NCI-H510A treated with DMSO at 0.1 percent for 48 hours (cell line): ENCODE measurements at regions not wholly inside any gene's neighbourhood (a gene's known extent, or its start where the extent isn't known, plus 50 kb on each side); places are given as distances from the start of the nearest gene placed in this dataset.

ENCODE experiments used
- DNase-seq: peaks from one replicate; lab custom pipeline; 2025; lab: John Stamatoyannopoulos, UW

GRCh38 chr3:30167541-30168011, 438.8 kb upstream of the TGFBR2 start:
- DNase-seq = no peak

- DNase-seq = no peak
These were observed 436.9 kb upstream of the TGFBR2 start for GRCh38 chr3:30169487-30169886.

GRCh38 chr3:30170681-30171438, 435.5 kb upstream of the TGFBR2 start:
- DNase-seq = no peak

- DNase-seq = no peak
These were observed 432.0 kb upstream of the TGFBR2 start for GRCh38 chr3:30174357-30174756.

- DNase-seq = no peak
These were observed 425.9 kb upstream of the TGFBR2 start for GRCh38 chr3:30180310-30181177.

GRCh38 chr3:30181178-30181465, 425.3 kb upstream of the TGFBR2 start:
- DNase-seq = no peak

GRCh38 chr3:30181581-30181980, 424.8 kb upstream of the TGFBR2 start:
- no peak for DNase-seq

- no peak for DNase-seq
These were observed 423.0 kb upstream of the TGFBR2 start for GRCh38 chr3:30183421-30183820.

GRCh38 chr3:30184091-30184810, 422.1 kb upstream of the TGFBR2 start:
- DNase-seq = no peak

- DNase-seq = no peak
These were observed 420.5 kb upstream of the TGFBR2 start for GRCh38 chr3:30185872-30186271.

GRCh38 chr3:30186741-30187219, 419.6 kb upstream of the TGFBR2 start:
- DNase-seq = no peak

- DNase-seq = no peak
These were observed 419.0 kb upstream of the TGFBR2 start for GRCh38 chr3:30187366-30187765.

GRCh38 chr3:30188713-30189112, 417.7 kb upstream of the TGFBR2 start:
- DNase-seq = no peak

GRCh38 chr3:30189900-30190299, 416.5 kb upstream of the TGFBR2 start:
- no peak for DNase-seq

- no peak for DNase-seq
These were observed 412.8 kb upstream of the TGFBR2 start for GRCh38 chr3:30193625-30194044.

- no peak for DNase-seq
These were observed 411.0 kb upstream of the TGFBR2 start for GRCh38 chr3:30195352-30195751.

- DNase-seq = no peak
These were observed 408.2 kb upstream of the TGFBR2 start for GRCh38 chr3:30198162-30198561.

GRCh38 chr3:30199096-30199759, 407.2 kb upstream of the TGFBR2 start:
- peak; percentile 20 for DNase-seq

- DNase-seq = no peak
These were observed 406.5 kb upstream of the TGFBR2 start for GRCh38 chr3:30199855-30200254.

GRCh38 chr3:30201715-30202114, 404.7 kb upstream of the TGFBR2 start:
- no peak for DNase-seq

- no peak for DNase-seq
These were observed 403.1 kb upstream of the TGFBR2 start for GRCh38 chr3:30203301-30203700.

- no peak for DNase-seq
These were observed 402.3 kb upstream of the TGFBR2 start for GRCh38 chr3:30204126-30204525.
